Left colon (tissue), 2 donors: ENCODE measurements at regions not wholly inside any gene's neighbourhood (a gene's known extent, or its start where the extent isn't known, plus 50 kb on each side); places are given as distances from the start of the nearest gene placed in this dataset.

Experiments used
- ATAC-seq: fragments of 200-7000 bp; cut with Tn5 transposase; one replicate; pipeline ENCODE4 v1.9.1; 2020; ENCODE audit warnings: mild to moderate bottlenecking, moderate library complexity
- DNase-seq, 2 donors: peaks; one replicate each; pipeline ENCODE4 v3.0.0-alpha.2; 2020
- intact Hi-C, 2 donors: fragments of 100-400 bp; cut with DNase I in 1 of 2; cut with micrococcal nuclease in 1 of 2; formaldehyde crosslinking; loops; one replicate each; pipeline versions ENCODE4 v1.11.2 to v1.14.0; 2022; cut with DNase I, micrococcal nuclease
- donor health status: DM: no; HTN: no; CAD: no.
- donor health status: DM: yes; HTN: yes; CAD: no.

- intact Hi-C loops, result no loop called here
- DNase-seq (no peak), ATAC-seq (no peak)
Observed at GRCh38 chr16:66057057-66057456, 309.4 kb upstream of the CDH5 start.

- DNase-seq (no peak), ATAC-seq (no peak)
- intact Hi-C loops, result no loop called here
Observed at GRCh38 chr16:66054095-66054494, 312.4 kb upstream of the CDH5 start.

GRCh38 chr16:66052745-66053144 is 313.7 kb upstream of the CDH5 start:
- no peak for DNase-seq
- intact Hi-C loops, result no loop called here
- ATAC-seq, result no peak

GRCh38 chr16:66050991-66051390 is 315.5 kb upstream of the CDH5 start:
- DNase-seq (no peak), ATAC-seq (no peak)
- intact Hi-C loops, result no loop called here

GRCh38 chr16:66049865-66050264 is 316.6 kb upstream of the CDH5 start:
- DNase-seq, result no peak
- intact Hi-C loops, result no loop called here
- no peak for ATAC-seq

GRCh38 chr16:66045626-66046025 is 320.9 kb upstream of the CDH5 start:
- DNase-seq (no peak), ATAC-seq (no peak)
- intact Hi-C loops, result no loop called here

GRCh38 chr16:66044556-66044955 is 321.9 kb upstream of the CDH5 start:
- ATAC-seq (no peak), DNase-seq (no peak)
- intact Hi-C loops, result no loop called here

- intact Hi-C loops, result no loop called here
- DNase-seq, result no peak
- no peak for ATAC-seq
Observed at GRCh38 chr16:66044089-66044488, 322.4 kb upstream of the CDH5 start.

GRCh38 chr16:66043326-66043725 is 323.2 kb upstream of the CDH5 start:
- ATAC-seq, result no peak
- intact Hi-C loops, result no loop called here

GRCh38 chr16:66042341-66042740 is 324.1 kb upstream of the CDH5 start:
- DNase-seq (no peak), ATAC-seq (no peak)
- intact Hi-C loops, result no loop called here

More at GRCh38 chr16:66043326-66043725, 323.2 kb upstream of the CDH5 start:
- no peak for DNase-seq

- ATAC-seq (no peak), DNase-seq (no peak)
- intact Hi-C loops, result no loop called here
Observed at GRCh38 chr16:66041907-66042306, 324.6 kb upstream of the CDH5 start.

- intact Hi-C loops, result no loop called here
- DNase-seq (no peak), ATAC-seq (no peak)
Observed at GRCh38 chr16:66039793-66040192, 326.7 kb upstream of the CDH5 start.

- intact Hi-C loops, result no loop called here
- no peak for ATAC-seq
- DNase-seq, result no peak
Observed at GRCh38 chr16:66036793-66037715, 329.4 kb upstream of the CDH5 start.

- DNase-seq, result no peak
- intact Hi-C loops, result no loop called here
- no peak for ATAC-seq
Observed at GRCh38 chr16:66036184-66036583, 330.3 kb upstream of the CDH5 start.

- intact Hi-C loops, result no loop called here
- ATAC-seq, result no peak
- no peak for DNase-seq
Observed at GRCh38 chr16:66035096-66035495, 331.4 kb upstream of the CDH5 start.

- no peak for DNase-seq
Observed at GRCh38 chr16:66032841-66033240, 333.6 kb upstream of the CDH5 start.

GRCh38 chr16:66030036-66030435 is 336.5 kb upstream of the CDH5 start:
- ATAC-seq (no peak), DNase-seq (no peak)
- intact Hi-C loops, result no loop called here

More at GRCh38 chr16:66032841-66033240, 333.6 kb upstream of the CDH5 start:
- intact Hi-C loops, result no loop called here
- ATAC-seq, result no peak

- ATAC-seq (no peak), DNase-seq (no peak)
- intact Hi-C loops, result no loop called here
Observed at GRCh38 chr16:66028510-66029216, 337.8 kb upstream of the CDH5 start.

- ATAC-seq (no peak), DNase-seq (no peak)
- intact Hi-C loops, result no loop called here
Observed at GRCh38 chr16:66026787-66027330, 339.6 kb upstream of the CDH5 start.

GRCh38 chr16:66026211-66026610 is 340.3 kb upstream of the CDH5 start:
- DNase-seq (no peak), ATAC-seq (no peak)
- intact Hi-C loops, result no loop called here
